ENCODE measurements at regions not wholly inside any gene's neighbourhood (a gene's known extent, or its start where the extent isn't known, plus 50 kb on each side); places are given as distances from the start of the nearest gene placed in this dataset.

DNA sequence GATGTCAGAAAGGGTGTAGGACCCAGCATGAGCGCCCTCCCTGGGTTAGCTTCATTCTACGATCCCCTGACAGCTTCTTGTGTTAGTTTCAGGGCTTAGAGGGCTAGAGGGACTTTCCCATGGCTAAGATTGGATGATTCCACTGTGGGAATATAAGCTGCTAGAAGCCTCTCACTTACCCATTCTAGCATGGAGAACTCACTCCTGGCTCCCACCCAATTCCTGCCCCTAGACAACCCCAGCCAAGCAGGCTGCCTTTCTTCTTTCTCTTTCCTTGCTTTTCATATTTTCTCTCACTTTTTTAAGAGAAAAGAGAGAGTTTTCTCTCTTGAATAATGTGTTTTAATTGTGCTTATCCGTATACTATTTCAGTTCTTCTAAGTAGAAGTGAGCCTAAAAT lies 335.1 kb upstream of the CNTN6 start:
- TF ChIP-seq EZH2 (IDR thresholded peaks at IDR 0.05; ENCODE audit: borderline replicate concordance, low read depth, low read length, poor library complexity, severe bottlenecking), result no peak
- TF ChIP-seq, protein P1, sequence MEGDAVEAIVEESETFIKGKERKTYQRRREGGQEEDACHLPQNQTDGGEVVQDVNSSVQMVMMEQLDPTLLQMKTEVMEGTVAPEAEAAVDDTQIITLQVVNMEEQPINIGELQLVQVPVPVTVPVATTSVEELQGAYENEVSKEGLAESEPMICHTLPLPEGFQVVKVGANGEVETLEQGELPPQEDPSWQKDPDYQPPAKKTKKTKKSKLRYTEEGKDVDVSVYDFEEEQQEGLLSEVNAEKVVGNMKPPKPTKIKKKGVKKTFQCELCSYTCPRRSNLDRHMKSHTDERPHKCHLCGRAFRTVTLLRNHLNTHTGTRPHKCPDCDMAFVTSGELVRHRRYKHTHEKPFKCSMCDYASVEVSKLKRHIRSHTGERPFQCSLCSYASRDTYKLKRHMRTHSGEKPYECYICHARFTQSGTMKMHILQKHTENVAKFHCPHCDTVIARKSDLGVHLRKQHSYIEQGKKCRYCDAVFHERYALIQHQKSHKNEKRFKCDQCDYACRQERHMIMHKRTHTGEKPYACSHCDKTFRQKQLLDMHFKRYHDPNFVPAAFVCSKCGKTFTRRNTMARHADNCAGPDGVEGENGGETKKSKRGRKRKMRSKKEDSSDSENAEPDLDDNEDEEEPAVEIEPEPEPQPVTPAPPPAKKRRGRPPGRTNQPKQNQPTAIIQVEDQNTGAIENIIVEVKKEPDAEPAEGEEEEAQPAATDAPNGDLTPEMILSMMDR (conservative IDR thresholded peaks at IDR 0.05; ENCODE audit: low read depth, low read length), result no peak
